ENCODE measurements at regions not wholly inside any gene's neighbourhood (a gene's known extent, or its start where the extent isn't known, plus 50 kb on each side); places are given as distances from the start of the nearest gene placed in this dataset.

DNA sequence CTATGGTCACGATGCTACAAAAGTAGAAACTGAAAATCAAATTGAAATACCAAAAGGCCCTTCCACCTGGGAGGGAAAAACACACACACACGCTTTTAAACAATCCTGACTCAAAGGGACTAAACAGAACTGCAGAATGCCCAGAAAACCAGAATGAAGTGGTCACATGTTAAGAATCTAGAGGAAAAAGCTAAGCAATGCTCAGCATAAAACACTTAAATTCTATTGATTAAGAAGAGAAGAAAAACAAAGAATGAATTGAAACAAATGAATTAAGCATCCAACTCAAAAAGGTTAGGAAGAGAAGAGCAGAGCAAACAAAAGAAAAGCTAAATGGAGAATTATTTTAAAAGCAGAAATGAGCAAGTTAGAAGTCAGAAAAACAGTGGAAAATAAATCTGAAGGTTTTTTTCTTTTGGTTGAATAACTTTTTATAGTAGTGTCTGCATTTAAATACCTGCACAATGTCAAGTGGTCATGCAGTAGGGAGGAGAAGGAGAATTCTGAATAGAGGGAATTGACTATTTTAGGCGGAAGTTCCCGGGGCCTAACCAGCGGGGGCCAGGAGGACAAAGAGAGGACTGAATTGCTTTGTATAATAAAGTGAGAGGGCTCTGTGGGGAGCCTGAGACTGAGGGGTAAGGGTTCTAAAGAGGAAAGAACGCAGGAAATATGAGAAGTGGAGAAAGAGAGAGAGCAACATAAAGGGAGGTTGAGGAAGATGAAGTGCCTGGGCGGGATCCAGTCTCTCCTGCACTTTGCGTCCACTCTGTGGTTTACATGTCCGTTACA, 146.8 kb downstream of the ATPSCKMT start:
- TF ChIP-seq, protein P1, sequence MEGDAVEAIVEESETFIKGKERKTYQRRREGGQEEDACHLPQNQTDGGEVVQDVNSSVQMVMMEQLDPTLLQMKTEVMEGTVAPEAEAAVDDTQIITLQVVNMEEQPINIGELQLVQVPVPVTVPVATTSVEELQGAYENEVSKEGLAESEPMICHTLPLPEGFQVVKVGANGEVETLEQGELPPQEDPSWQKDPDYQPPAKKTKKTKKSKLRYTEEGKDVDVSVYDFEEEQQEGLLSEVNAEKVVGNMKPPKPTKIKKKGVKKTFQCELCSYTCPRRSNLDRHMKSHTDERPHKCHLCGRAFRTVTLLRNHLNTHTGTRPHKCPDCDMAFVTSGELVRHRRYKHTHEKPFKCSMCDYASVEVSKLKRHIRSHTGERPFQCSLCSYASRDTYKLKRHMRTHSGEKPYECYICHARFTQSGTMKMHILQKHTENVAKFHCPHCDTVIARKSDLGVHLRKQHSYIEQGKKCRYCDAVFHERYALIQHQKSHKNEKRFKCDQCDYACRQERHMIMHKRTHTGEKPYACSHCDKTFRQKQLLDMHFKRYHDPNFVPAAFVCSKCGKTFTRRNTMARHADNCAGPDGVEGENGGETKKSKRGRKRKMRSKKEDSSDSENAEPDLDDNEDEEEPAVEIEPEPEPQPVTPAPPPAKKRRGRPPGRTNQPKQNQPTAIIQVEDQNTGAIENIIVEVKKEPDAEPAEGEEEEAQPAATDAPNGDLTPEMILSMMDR (IDR thresholded peaks at IDR 0.05) = no peak

DNA sequence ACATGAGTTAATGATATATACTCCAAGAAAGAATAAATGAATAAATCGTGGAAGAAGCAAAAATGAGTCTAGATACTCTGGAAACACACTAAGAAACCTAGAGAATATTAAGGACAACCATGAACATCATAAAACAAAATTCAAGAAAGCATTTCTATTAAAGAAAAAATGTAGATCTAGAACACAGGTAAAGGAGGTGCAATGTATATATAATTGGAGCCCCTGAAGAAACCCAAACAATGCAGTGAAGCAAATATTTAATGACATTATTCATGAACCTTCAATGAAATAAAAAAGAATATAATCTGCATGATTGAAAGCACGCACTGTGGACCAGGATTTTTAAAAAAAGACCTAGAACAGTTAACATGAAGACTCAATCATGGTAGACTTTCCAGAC, 150.1 kb downstream of the ATPSCKMT start:
- TF ChIP-seq, protein P1 (IDR thresholded peaks at IDR 0.05) = no peak

DNA sequence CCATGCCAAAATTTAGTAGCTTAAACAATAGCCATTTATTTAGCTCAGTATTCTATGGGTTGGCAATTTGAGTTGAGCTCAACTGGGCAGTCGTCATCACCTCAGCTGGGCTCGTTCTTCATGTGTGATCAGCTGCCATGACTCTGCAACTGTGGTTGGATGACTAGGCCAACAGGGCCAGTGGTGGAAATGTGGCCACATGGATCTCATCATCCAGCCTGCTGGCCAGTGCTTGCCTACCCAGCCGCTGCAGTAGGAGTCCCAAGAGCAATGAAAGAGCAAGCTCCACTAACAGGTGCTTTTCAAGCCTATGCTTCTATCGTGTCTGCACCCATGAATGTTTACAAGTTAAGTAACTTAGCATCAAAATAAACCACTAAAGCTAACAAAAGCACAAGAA, 158.0 kb downstream of the ATPSCKMT start:
- TF ChIP-seq, protein P1 (IDR thresholded peaks at IDR 0.05) = no peak

DNA sequence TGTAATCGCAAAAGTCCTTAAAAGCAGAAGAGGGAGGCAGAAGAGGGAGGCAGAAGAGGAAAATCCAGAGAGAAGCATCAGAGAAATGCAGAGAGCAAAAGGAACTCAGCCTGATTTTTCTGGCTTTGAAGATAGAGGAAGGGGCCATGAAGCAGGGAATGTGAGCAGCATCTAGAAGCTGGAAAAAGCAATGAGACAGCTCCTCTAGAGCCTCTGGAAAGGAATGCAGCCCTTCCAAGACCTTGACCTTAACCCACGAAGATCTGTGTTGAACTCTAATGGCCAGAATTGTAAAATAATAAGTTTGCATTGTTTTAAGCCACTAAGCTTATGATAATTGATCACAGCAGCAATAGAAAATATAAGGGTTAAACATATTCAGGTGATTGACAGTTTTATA, 159.6 kb downstream of the ATPSCKMT start:
- TF ChIP-seq, protein P1 (IDR thresholded peaks at IDR 0.05) = no peak

DNA sequence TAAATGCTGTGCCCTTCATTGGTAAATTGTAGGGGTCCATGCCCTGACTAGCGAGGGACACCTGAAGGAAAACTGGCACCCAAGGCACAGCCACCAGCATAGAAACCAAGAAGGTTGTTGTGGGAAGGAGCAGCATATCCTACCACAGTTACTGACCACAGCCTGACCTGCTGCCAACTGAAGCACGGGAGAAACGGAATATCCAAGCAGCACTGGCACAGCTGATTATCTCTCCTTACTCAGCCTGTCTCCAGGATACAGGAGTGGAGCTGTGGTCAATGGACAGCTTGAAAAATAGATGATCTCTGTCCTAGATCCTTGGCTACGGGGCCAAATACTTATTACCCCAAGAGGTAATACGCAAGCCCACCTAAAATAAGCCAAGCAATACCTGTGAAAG, 164.5 kb downstream of the ATPSCKMT start:
- TF ChIP-seq, protein P1 (IDR thresholded peaks at IDR 0.05) = no peak

DNA sequence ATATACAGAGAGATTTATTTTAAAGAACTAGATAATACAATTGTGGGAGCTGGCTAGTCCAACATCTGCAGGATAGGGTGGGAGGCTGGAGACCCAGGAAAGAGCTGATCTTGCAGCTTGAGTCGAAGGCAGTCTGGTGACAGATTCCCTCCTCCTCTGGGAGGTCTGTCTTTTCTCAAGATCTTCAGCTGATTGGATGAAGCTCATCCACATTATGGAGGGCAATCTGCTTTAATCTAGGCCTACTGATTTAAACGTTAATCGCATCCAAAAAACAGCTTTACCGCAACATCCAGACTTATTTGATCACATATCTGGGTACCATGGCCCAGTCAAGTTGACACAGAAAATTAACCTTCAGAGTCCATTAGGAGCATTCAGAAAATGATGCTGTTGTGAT, 168.1 kb downstream of the ATPSCKMT start:
- TF ChIP-seq, protein P1 (IDR thresholded peaks at IDR 0.05) = no peak

DNA sequence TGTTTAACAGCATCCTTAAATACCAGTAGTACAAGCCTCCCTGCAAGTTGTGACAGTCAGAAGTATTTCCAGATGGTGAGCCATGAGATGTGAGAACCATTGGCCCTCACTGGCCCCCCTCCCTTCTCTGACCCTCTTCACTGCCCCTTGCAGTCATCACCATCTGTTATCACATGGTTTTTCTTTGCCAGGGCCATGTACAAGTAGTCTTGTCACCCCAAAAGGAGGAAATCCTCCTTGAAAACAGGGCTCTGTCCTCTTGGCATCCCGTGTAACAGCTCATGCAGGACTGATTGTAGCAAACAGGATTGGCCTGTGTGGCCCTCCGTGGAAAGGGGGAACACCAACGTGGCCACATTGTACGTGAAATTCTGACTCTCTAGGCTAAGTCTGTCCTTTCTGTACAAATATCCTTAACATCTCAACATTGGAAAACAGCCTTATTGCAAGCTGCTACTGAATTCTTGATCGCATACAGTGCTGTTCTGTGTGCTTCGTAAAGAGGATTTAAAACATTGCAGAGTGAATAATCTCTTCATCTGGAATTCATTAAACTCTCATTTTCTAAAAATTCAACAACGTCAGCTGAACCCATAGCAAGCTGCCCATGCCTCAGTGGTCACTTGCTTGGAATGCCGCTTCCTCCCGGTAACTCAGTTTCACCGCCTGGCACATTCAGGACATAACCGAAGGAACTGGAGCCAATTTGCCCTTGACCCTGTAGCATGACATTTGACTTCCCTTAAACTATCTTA, 171.7 kb downstream of the ATPSCKMT start:
- TF ChIP-seq, protein P1 (IDR thresholded peaks at IDR 0.05) = no peak

Data from LNCAP (cell line).